Astrocyte (in vitro differentiated cells and primary cell): ENCODE measurements at regions not wholly inside any gene's neighbourhood (a gene's known extent, or its start where the extent isn't known, plus 50 kb on each side); places are given as distances from the start of the nearest gene placed in this dataset.

Experiments used
- DNase-seq: peaks from one replicate; pipeline ENCODE4 v3.0.0-alpha.2; 2010; ENCODE audit warnings: low read depth
- FAIRE-seq: peaks from 2 replicates; lab custom pipeline; 2011; peaks lifted over from hg19 to GRCh38; lab: Jason Lieb, UNC
- H2AFZ ChIP-seq: 2 replicates; pipeline ENCODE4 v1.6.0; 2012; ENCODE audit warnings: low read depth, low read length, inconsistent platforms
- H3K27ac ChIP-seq: 2 replicates; pipeline ENCODE4 v1.5.1; 2011; ENCODE audit warnings: low read depth, low read length, inconsistent platforms
- H3K27me3 ChIP-seq: 2 replicates; pipeline ENCODE4 v1.6.0; 2011; ENCODE audit warnings: low read length, inconsistent platforms; ENCODE audit not compliant: insufficient read depth
- H3K36me3 ChIP-seq: 2 replicates; pipeline ENCODE4 v1.5.1; 2011; ENCODE audit warnings: low read length, inconsistent platforms; ENCODE audit not compliant: insufficient read depth
- H3K4me1 ChIP-seq: 2 replicates; pipeline ENCODE4 v1.5.1; 2011; ENCODE audit warnings: low read length, inconsistent platforms; ENCODE audit not compliant: insufficient read depth
- H3K4me2 ChIP-seq: 2 replicates; pipeline ENCODE4 v1.6.0; 2012; ENCODE audit warnings: low read length, inconsistent platforms
- H3K4me3 ChIP-seq: 2 replicates; pipeline ENCODE4 v1.5.1; 2011; ENCODE audit warnings: low read depth, mild to moderate bottlenecking, low read length, inconsistent platforms; ENCODE audit not compliant: insufficient read depth
- H3K79me2 ChIP-seq: 2 replicates; pipeline ENCODE4 v1.6.0; 2012; ENCODE audit warnings: mild to moderate bottlenecking, low read length, inconsistent platforms; ENCODE audit not compliant: insufficient read depth
- H3K9ac ChIP-seq: 2 replicates; pipeline ENCODE4 v1.6.0; 2012; ENCODE audit warnings: mild to moderate bottlenecking, low read length, inconsistent platforms
- H3K9me3 ChIP-seq: 2 replicates; pipeline ENCODE4 v1.5.1; 2012; ENCODE audit warnings: low read depth, mild to moderate bottlenecking, low read length, inconsistent platforms; ENCODE audit not compliant: insufficient read depth
- H4K20me1 ChIP-seq: 2 replicates; pipeline ENCODE4 v1.6.0; 2012; ENCODE audit warnings: low read length, inconsistent platforms; ENCODE audit not compliant: insufficient read depth
- H3K27ac Mint-ChIP-seq: one replicate; pipeline ENCODE4 v1.8.0; 2021; ENCODE audit warnings: mild to moderate bottlenecking, mixed read lengths; ENCODE audit not compliant: unreplicated experiment
- H3K27me3 Mint-ChIP-seq: one replicate; pipeline ENCODE4 v1.8.0; 2021; ENCODE audit warnings: low read depth, mixed read lengths; ENCODE audit not compliant: unreplicated experiment
- H3K36me3 Mint-ChIP-seq: one replicate; pipeline ENCODE4 v1.8.0; 2021; ENCODE audit warnings: low read depth, mixed read lengths; ENCODE audit not compliant: unreplicated experiment
- H3K4me1 Mint-ChIP-seq: one replicate; pipeline ENCODE4 v1.8.0; 2021; ENCODE audit warnings: low read depth, mixed read lengths; ENCODE audit not compliant: unreplicated experiment
- H3K4me3 Mint-ChIP-seq: one replicate; pipeline ENCODE4 v1.8.0; 2021; ENCODE audit warnings: mild to moderate bottlenecking, moderate library complexity, mixed read lengths; ENCODE audit not compliant: unreplicated experiment
- H3K9me3 Mint-ChIP-seq: one replicate; pipeline ENCODE4 v1.8.0; 2021; ENCODE audit warnings: mild to moderate bottlenecking, mixed read lengths; ENCODE audit not compliant: unreplicated experiment
- CTCF ChIP-seq: IDR thresholded peaks from 2 replicates; pipeline ENCODE4 v1.5.1; 2011; ENCODE audit warnings: low read depth, mild to moderate bottlenecking, inconsistent platforms, low read length, moderate library complexity; ENCODE audit not compliant: insufficient read depth
- EZH2 ChIP-seq: IDR thresholded peaks from 2 replicates; pipeline ENCODE4 v1.6.1; 2012; ENCODE audit warnings: mild to moderate bottlenecking, low read length, inconsistent platforms; ENCODE audit not compliant: insufficient read depth

GRCh38 chr18:72324677-72325076 is 219.5 kb downstream of the CBLN2 start:
- no peaks in the 10 kb centered on the region for H3K4me1 ChIP-seq
- no peaks in the 10 kb centered on the region for H3K36me3 ChIP-seq
- TF ChIP-seq CTCF (no peak), EZH2 (no peak)
- H3K27me3 Mint-ChIP-seq = no peaks in the 10 kb centered on the region
- DNase-seq (no peak), FAIRE-seq (no peak)
- H3K27ac Mint-ChIP-seq = no peak overlapping the region
- no peak overlapping the region for H3K27ac ChIP-seq
- no peaks in the 10 kb centered on the region for H4K20me1 ChIP-seq
- no peak overlapping the region for H3K4me2 ChIP-seq
- no peak overlapping the region for H3K9ac ChIP-seq
- no peaks in the 10 kb centered on the region for H3K36me3 Mint-ChIP-seq
- no peaks in the 10 kb centered on the region for H3K4me1 Mint-ChIP-seq
- no peaks in the 10 kb centered on the region for H3K79me2 ChIP-seq
- H3K4me3 ChIP-seq = no peak overlapping the region
- peaks cover 2% of the 10 kb centered on the region for H3K9me3 Mint-ChIP-seq
- H3K4me3 Mint-ChIP-seq = no peak overlapping the region
- H2AFZ ChIP-seq = no peak overlapping the region
- H3K9me3 ChIP-seq = peaks cover 3% of the 10 kb centered on the region
- H3K27me3 ChIP-seq = no peaks in the 10 kb centered on the region

DNA sequence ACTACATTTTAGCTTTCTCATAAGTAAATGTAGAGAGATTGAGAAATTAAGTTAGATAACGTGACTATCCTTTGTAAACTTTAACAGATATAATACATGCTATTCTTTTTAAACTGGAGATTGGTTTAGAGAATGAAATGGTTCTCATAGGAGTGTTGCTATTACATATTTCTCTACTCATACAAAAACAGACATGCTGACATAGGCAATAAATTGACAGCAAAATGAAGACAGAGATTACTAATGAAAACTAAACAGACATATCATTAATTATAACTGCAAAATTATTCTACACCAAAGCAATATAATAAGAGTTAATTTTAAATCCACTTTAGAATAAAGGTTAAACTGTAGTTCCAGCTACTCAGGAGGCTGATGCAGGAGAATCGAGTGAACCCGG is 227.6 kb downstream of the CBLN2 start:
- no peak overlapping the region for H3K4me2 ChIP-seq
- Mint-ChIP-seq H3K27ac (no peak overlapping the region), H3K36me3 (no peaks in the 10 kb centered on the region), H3K9me3 (peaks cover 10% of the 10 kb centered on the region), H3K4me1 (no peaks in the 10 kb centered on the region), H3K27me3 (no peaks in the 10 kb centered on the region), H3K4me3 (no peak overlapping the region)
- no peak for DNase-seq
- TF ChIP-seq EZH2 (no peak), CTCF (no peak)
- H2AFZ ChIP-seq = no peak overlapping the region
- no peaks in the 10 kb centered on the region for H3K79me2 ChIP-seq
- H3K9ac ChIP-seq = no peak overlapping the region
- no peaks in the 10 kb centered on the region for H3K4me1 ChIP-seq
- H3K36me3 ChIP-seq = no peaks in the 10 kb centered on the region
- no peak overlapping the region for H3K27ac ChIP-seq
- H3K27me3 ChIP-seq = no peaks in the 10 kb centered on the region
- no peaks in the 10 kb centered on the region for H4K20me1 ChIP-seq
- H3K4me3 ChIP-seq = no peak overlapping the region
- FAIRE-seq = no peak
- H3K9me3 ChIP-seq = no peaks in the 10 kb centered on the region

DNA sequence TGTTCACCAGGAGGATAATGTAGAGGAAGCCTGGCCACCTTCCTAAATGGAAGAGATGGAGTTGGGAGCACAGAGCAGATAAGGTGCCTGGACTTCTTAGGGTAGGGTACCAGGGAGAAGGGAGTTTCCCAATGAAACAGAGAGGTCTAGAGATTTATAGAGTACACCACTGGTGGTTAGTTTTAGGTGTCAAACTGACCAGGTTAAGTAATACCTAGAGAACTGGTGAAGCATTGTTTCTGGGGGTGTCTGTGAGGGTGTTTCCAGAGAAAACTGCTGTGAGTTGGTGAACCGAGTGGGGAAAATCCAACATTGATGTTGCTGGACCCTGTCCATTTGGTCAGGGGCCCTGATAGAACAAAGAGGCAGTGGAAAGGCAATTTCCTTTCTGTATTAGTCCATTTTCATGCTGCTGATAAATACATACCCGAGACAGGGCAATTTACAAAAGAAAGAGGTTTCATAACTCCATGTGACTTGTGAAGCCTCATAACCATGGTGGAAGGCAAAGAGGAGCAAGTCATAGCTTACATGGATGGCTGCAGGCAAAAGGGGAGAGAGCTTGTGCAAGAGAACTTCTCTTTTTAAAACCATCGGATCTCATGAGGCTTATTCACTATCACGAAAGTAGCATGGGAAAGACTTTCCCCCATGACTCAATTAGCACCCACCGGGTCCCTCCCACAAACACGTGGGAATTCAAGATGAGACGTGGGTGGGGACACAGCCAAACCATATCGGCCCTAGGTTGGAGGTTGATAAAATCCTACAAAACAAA is 260.8 kb downstream of the CBLN2 start:
- Mint-ChIP-seq H3K27ac (no peak overlapping the region), H3K27me3 (no peaks in the 10 kb centered on the region)

More for the DNA sequence above, 260.8 kb downstream of the CBLN2 start:
- no peaks in the 10 kb centered on the region for H3K9me3 ChIP-seq
- no peaks in the 10 kb centered on the region for H4K20me1 ChIP-seq
- no peak overlapping the region for H2AFZ ChIP-seq
- no peak overlapping the region for H3K9ac ChIP-seq
- no peaks in the 10 kb centered on the region for H3K4me1 ChIP-seq
- Mint-ChIP-seq H3K36me3 (no peaks in the 10 kb centered on the region), H3K4me3 (no peak overlapping the region), H3K9me3 (peaks cover 6% of the 10 kb centered on the region), H3K4me1 (no peaks in the 10 kb centered on the region)
- no peaks in the 10 kb centered on the region for H3K36me3 ChIP-seq
- TF ChIP-seq EZH2 (no peak), CTCF (no peak)
- H3K79me2 ChIP-seq = no peaks in the 10 kb centered on the region
- H3K4me3 ChIP-seq = no peak overlapping the region
- no peak for FAIRE-seq
- no peak overlapping the region for H3K27ac ChIP-seq
- no peak overlapping the region for H3K4me2 ChIP-seq
- DNase-seq = no peak
- no peaks in the 10 kb centered on the region for H3K27me3 ChIP-seq
